Keratinocyte (primary cell): ENCODE measurements at regions not wholly inside any gene's neighbourhood (a gene's known extent, or its start where the extent isn't known, plus 50 kb on each side); places are given as distances from the start of the nearest gene placed in this dataset.

Experiments used
- EZH2 ChIP-seq: IDR thresholded peaks from one replicate; pipeline ENCODE4 v1.6.1; 2012; ENCODE audit warnings: inconsistent platforms, mild to moderate bottlenecking, low read length, moderate library complexity
- TF ChIP-seq, protein P1 (sequence below), 3 experiments: IDR thresholded peaks in 1 of 3; conservative IDR thresholded peaks in 1 of 3; optimal IDR thresholded peaks in 1 of 3; 2 replicates in 2 of 3; 3 replicates in 1 of 3; pipeline versions ENCODE3 to v1.5.1; 2011; ENCODE audit warnings: low read length in 3 of 3, mild to moderate bottlenecking in 3 of 3, moderate library complexity in 2 of 3, control low read depth in 1 of 3, inconsistent platforms in 1 of 3; ENCODE audit not compliant: insufficient read depth in 2 of 3; ENCODE audit errors: extremely low read depth in 1 of 3

DNA sequence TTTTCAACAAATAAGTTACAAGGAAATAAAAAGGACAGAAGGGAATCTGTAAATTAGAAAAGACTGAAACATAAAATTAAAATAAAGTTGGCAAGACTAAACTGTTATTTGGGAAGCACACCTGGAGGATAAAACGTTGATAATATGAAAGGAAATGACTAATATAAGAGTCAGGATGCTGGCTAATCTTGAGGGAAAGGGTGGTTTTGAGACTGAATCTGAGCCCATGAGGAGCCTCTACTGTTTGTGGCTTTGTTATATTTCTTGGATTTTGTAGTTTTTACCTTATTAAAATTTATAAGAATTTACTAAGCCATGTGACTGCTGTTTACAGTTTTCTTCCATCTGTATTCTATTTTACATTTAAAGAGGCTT, 718.0 kb upstream of the SPRY2 start:
- TF ChIP-seq, protein P1, sequence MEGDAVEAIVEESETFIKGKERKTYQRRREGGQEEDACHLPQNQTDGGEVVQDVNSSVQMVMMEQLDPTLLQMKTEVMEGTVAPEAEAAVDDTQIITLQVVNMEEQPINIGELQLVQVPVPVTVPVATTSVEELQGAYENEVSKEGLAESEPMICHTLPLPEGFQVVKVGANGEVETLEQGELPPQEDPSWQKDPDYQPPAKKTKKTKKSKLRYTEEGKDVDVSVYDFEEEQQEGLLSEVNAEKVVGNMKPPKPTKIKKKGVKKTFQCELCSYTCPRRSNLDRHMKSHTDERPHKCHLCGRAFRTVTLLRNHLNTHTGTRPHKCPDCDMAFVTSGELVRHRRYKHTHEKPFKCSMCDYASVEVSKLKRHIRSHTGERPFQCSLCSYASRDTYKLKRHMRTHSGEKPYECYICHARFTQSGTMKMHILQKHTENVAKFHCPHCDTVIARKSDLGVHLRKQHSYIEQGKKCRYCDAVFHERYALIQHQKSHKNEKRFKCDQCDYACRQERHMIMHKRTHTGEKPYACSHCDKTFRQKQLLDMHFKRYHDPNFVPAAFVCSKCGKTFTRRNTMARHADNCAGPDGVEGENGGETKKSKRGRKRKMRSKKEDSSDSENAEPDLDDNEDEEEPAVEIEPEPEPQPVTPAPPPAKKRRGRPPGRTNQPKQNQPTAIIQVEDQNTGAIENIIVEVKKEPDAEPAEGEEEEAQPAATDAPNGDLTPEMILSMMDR (optimal IDR thresholded peaks at IDR 0.05 in 1 of 3, IDR thresholded peaks at IDR 0.05 in 1 of 3, conservative IDR thresholded peaks at IDR 0.05 in 1 of 3; ENCODE audit: extremely low read depth in 1 of 3, insufficient read depth in 2 of 3, low read length in 3 of 3): no peak
- no peak for TF ChIP-seq EZH2
